ENCODE measurements at regions not wholly inside any gene's neighbourhood (a gene's known extent, or its start where the extent isn't known, plus 50 kb on each side); places are given as distances from the start of the nearest gene placed in this dataset.

- TF ChIP-seq USF2 (CRISPR knock-in tag; IDR thresholded peaks at IDR 0.05) (no peak), ATF2 (CRISPR knock-in tag; IDR thresholded peaks at IDR 0.05) (no peak), NR1H2 (CRISPR knock-in tag; IDR thresholded peaks at IDR 0.05) (no peak), EZH2 (IDR thresholded peaks at IDR 0.05; ENCODE audit: borderline replicate concordance, low read depth, low read length) (no peak), CTCF (IDR thresholded peaks at IDR 0.05 in 2 of 3, conservative IDR thresholded peaks at IDR 0.05 in 1 of 3; ENCODE audit: insufficient read depth in 2 of 3, low read depth in 1 of 3, low read length in 3 of 3) (no peak), TOE1 (IDR thresholded peaks at IDR 0.05; ENCODE audit: borderline replicate concordance) (no peak), TOE1 (CRISPR knock-in tag; IDR thresholded peaks at IDR 0.05; ENCODE audit: borderline replicate concordance, low read depth) (no peak), ZNF274 (IDR thresholded peaks at IDR 0.05; ENCODE audit: borderline replicate concordance, low read depth, low read length) (no peak), ZKSCAN1 (IDR thresholded peaks at IDR 0.05; ENCODE audit: low read depth, low read length) (no peak), SIX5 (IDR thresholded peaks at IDR 0.05; ENCODE audit: borderline replicate concordance in 1 of 2, insufficient read depth in 1 of 2, low read depth in 1 of 2, low read length in 2 of 2) (no peak), CBX2 (IDR thresholded peaks at IDR 0.05; ENCODE audit: insufficient read depth, low read length, poor library complexity, severe bottlenecking) (no peak), MAX (CRISPR knock-in tag; IDR thresholded peaks at IDR 0.05) (no peak)
These were observed 120.5 kb upstream of the THRB start for GRCh38 chr3:24615177-24615576.

Measured in K562 (cell line).